HFFc6 (cell line): ENCODE measurements at regions not wholly inside any gene's neighbourhood (a gene's known extent, or its start where the extent isn't known, plus 50 kb on each side); places are given as distances from the start of the nearest gene placed in this dataset.

ENCODE experiments used
- DNase-seq: peaks from one replicate; pipeline ENCODE4 v3.0.0-alpha.2; 2018
- H3K27ac Mint-ChIP-seq: 2 replicates; pipeline ENCODE4 v1.8.0; 2020; ENCODE audit warnings: mild to moderate bottlenecking, mixed read lengths
- H3K27me3 Mint-ChIP-seq: 2 replicates; pipeline ENCODE4 v1.8.0; 2021; ENCODE audit warnings: mild to moderate bottlenecking, moderate library complexity, mixed read lengths; ENCODE audit not compliant: insufficient read depth
- H3K36me3 Mint-ChIP-seq: 2 replicates; pipeline ENCODE4 v1.8.0; 2021; ENCODE audit warnings: low read depth, mixed read lengths
- H3K4me1 Mint-ChIP-seq: 2 replicates; pipeline ENCODE4 v1.8.0; 2020; ENCODE audit warnings: low read depth, mixed read lengths
- H3K4me3 Mint-ChIP-seq: 2 replicates; pipeline ENCODE4 v1.8.0; 2020; ENCODE audit warnings: mild to moderate bottlenecking, moderate library complexity, mixed read lengths
- H3K9me3 Mint-ChIP-seq: 2 replicates; pipeline ENCODE4 v1.8.0; 2020; ENCODE audit warnings: mild to moderate bottlenecking, mixed read lengths
- TF ChIP-seq, protein P1 (sequence below): fragments of 200-600 bp; sonication (generic); IDR thresholded peaks from 2 replicates; pipeline ENCODE4 v1.5.0; 2021; ENCODE audit warnings: antibody characterized with exemption, mild to moderate bottlenecking

- Mint-ChIP-seq H3K9me3 (peaks cover 9% of the 10 kb centered on the region), H3K4me1 (no peaks in the 10 kb centered on the region), H3K27ac (no peak overlapping the region), H3K27me3 (no peaks in the 10 kb centered on the region; the same call in 1 of the 2 replicates), H3K4me3 (no peak overlapping the region), H3K36me3 (no peaks in the 10 kb centered on the region)
- TF ChIP-seq, protein P1, sequence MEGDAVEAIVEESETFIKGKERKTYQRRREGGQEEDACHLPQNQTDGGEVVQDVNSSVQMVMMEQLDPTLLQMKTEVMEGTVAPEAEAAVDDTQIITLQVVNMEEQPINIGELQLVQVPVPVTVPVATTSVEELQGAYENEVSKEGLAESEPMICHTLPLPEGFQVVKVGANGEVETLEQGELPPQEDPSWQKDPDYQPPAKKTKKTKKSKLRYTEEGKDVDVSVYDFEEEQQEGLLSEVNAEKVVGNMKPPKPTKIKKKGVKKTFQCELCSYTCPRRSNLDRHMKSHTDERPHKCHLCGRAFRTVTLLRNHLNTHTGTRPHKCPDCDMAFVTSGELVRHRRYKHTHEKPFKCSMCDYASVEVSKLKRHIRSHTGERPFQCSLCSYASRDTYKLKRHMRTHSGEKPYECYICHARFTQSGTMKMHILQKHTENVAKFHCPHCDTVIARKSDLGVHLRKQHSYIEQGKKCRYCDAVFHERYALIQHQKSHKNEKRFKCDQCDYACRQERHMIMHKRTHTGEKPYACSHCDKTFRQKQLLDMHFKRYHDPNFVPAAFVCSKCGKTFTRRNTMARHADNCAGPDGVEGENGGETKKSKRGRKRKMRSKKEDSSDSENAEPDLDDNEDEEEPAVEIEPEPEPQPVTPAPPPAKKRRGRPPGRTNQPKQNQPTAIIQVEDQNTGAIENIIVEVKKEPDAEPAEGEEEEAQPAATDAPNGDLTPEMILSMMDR, result no peak
- no peak for DNase-seq
These were observed 54.0 kb upstream of the HMGCLL1 start for GRCh38 chr6:55632953-55633352.
